WTC11 (cell line): ENCODE measurements at regions not wholly inside any gene's neighbourhood (a gene's known extent, or its start where the extent isn't known, plus 50 kb on each side); places are given as distances from the start of the nearest gene placed in this dataset.

Experiments used
- ATAC-seq: fragments of 200-7000 bp; cut with Tn5 transposase; 2 replicates; pipeline ENCODE4 v1.10.0; 2021; ENCODE audit warnings: mild to moderate bottlenecking, moderate library complexity
- CTCF ChIA-PET: fragments of 300-600 bp; sonication (Branson Sonifier 250); formaldehyde crosslinking; loops from one replicate; lab custom pipeline; 2021; ENCODE audit warnings: antibody characterized with exemption; lab: Charles Lee
- POLR2A ChIA-PET: fragments of 350-600 bp; sonication (Branson Sonifier 250); formaldehyde crosslinking; loops from one replicate; lab custom pipeline; 2021; ENCODE audit warnings: antibody characterized with exemption; lab: Charles Lee
- DNase-seq: peaks from one replicate; pipeline ENCODE4 v3.0.0; 2021; ENCODE audit warnings: low spot score
- H3K27ac Mint-ChIP-seq: 2 replicates; pipeline ENCODE4 v1.8.0; 2021; ENCODE audit warnings: mixed read lengths
- H3K27me3 Mint-ChIP-seq: 2 replicates; pipeline ENCODE4 v1.8.0; 2021; ENCODE audit warnings: low read depth, mild to moderate bottlenecking, moderate library complexity, mixed read lengths
- H3K36me3 Mint-ChIP-seq: 2 replicates; pipeline ENCODE4 v1.8.0; 2021; ENCODE audit warnings: mixed read lengths
- H3K4me1 Mint-ChIP-seq: 2 replicates; pipeline ENCODE4 v1.8.0; 2022; ENCODE audit warnings: mixed read lengths
- H3K4me3 Mint-ChIP-seq: 2 replicates; pipeline ENCODE4 v1.8.0; 2021; ENCODE audit warnings: mild to moderate bottlenecking, moderate library complexity, mixed read lengths
- H3K9me3 Mint-ChIP-seq: 2 replicates; pipeline ENCODE4 v1.8.0; 2021; ENCODE audit warnings: mixed read lengths
- ATF1 ChIP-seq: sonication (generic); formaldehyde crosslinking; IDR thresholded peaks from 2 replicates; pipeline ENCODE4 v1.8.1; 2023; ENCODE audit warnings: mild to moderate bottlenecking, moderate library complexity, missing genetic modification reagents
- CREM ChIP-seq: sonication (generic); formaldehyde crosslinking; IDR thresholded peaks from 2 replicates; pipeline ENCODE4 v1.8.1; 2022; ENCODE audit warnings: mild to moderate bottlenecking, missing genetic modification reagents, moderate library complexity
- ELF4 ChIP-seq: sonication (generic); formaldehyde crosslinking; IDR thresholded peaks from 2 replicates; pipeline ENCODE4 v1.8.1; 2022; ENCODE audit warnings: low read depth, mild to moderate bottlenecking, moderate library complexity, missing genetic modification reagents
- EMX1 ChIP-seq: fragments of 250-450 bp; sonication (Bioruptor Pico); IDR thresholded peaks from 2 replicates; pipeline ENCODE4 v1.8.0; 2021; ENCODE audit warnings: mild to moderate bottlenecking
- ETV6 ChIP-seq: sonication (generic); formaldehyde crosslinking; IDR thresholded peaks from 2 replicates; pipeline ENCODE4 v1.8.1; 2022; ENCODE audit warnings: mild to moderate bottlenecking, missing genetic modification reagents
- HMGA2 ChIP-seq: fragments of 250-450 bp; sonication (Bioruptor Pico); IDR thresholded peaks from 2 replicates; pipeline ENCODE4 v1.4.0; 2021; ENCODE audit warnings: mild to moderate bottlenecking, moderate library complexity
- JUN ChIP-seq: sonication (generic); formaldehyde crosslinking; IDR thresholded peaks from 2 replicates; pipeline ENCODE4 v1.8.0; 2023; ENCODE audit warnings: mild to moderate bottlenecking, missing genetic modification reagents
- KAT7 ChIP-seq: sonication (generic); formaldehyde crosslinking; IDR thresholded peaks from 2 replicates; pipeline ENCODE4 v1.8.1; 2023; ENCODE audit warnings: missing genetic modification reagents, mild to moderate bottlenecking, borderline replicate concordance
- MYBL2 ChIP-seq: sonication (generic); formaldehyde crosslinking; IDR thresholded peaks from 2 replicates; pipeline ENCODE4 v1.8.1; 2023; ENCODE audit warnings: mild to moderate bottlenecking, moderate library complexity, missing genetic modification reagents
- NR3C1 ChIP-seq: sonication (generic); formaldehyde crosslinking; conservative IDR thresholded peaks from 2 replicates; pipeline ENCODE4 v1.8.1; 2023; ENCODE audit warnings: low read depth, mild to moderate bottlenecking, missing genetic modification reagents
- SMAD3 ChIP-seq: sonication (generic); formaldehyde crosslinking; IDR thresholded peaks from 2 replicates; pipeline ENCODE4 v1.8.0; 2022; ENCODE audit warnings: missing genetic modification reagents, mild to moderate bottlenecking, borderline replicate concordance
- TEAD1 ChIP-seq: sonication (generic); formaldehyde crosslinking; IDR thresholded peaks from 2 replicates; pipeline ENCODE4 v1.8.0; 2022; ENCODE audit warnings: mild to moderate bottlenecking, missing genetic modification reagents
- TEAD4 ChIP-seq: sonication (generic); formaldehyde crosslinking; IDR thresholded peaks from 2 replicates; pipeline ENCODE4 v1.8.0; 2022; ENCODE audit warnings: mild to moderate bottlenecking, missing genetic modification reagents
- TP53 ChIP-seq: sonication (generic); formaldehyde crosslinking; IDR thresholded peaks from 2 replicates; pipeline ENCODE4 v1.8.1; 2023; ENCODE audit warnings: mild to moderate bottlenecking, missing genetic modification reagents
- ZNF138 ChIP-seq: sonication (generic); formaldehyde crosslinking; conservative IDR thresholded peaks from 2 replicates; pipeline ENCODE4 v1.8.1; 2022; ENCODE audit warnings: mild to moderate bottlenecking, moderate library complexity, missing genetic modification reagents
- ZNF263 ChIP-seq: sonication (generic); formaldehyde crosslinking; IDR thresholded peaks from 2 replicates; pipeline ENCODE4 v1.8.1; 2022; ENCODE audit warnings: low read depth, mild to moderate bottlenecking, moderate library complexity, missing genetic modification reagents
- ZNF425 ChIP-seq: fragments of 250-450 bp; sonication (Bioruptor Pico); conservative IDR thresholded peaks from 2 replicates; pipeline ENCODE4 v1.9.0; 2021; ENCODE audit warnings: mild to moderate bottlenecking
- ZNF512 ChIP-seq: sonication (generic); formaldehyde crosslinking; IDR thresholded peaks from 2 replicates; pipeline ENCODE4 v1.8.1; 2022; ENCODE audit warnings: missing genetic modification reagents, borderline replicate concordance
- TF ChIP-seq, protein P1 (sequence below): sonication (generic); formaldehyde crosslinking; IDR thresholded peaks from 2 replicates; pipeline ENCODE4 v1.8.1; 2023; ENCODE audit warnings: mild to moderate bottlenecking, missing genetic modification reagents, moderate library complexity
- TF ChIP-seq, protein P2 (sequence below): sonication (generic); formaldehyde crosslinking; IDR thresholded peaks from 2 replicates; pipeline ENCODE4 v1.8.1; 2023; ENCODE audit warnings: mild to moderate bottlenecking, missing genetic modification reagents

- ChIA-PET POLR2A (no interaction called here), CTCF (no interaction called here)
- Mint-ChIP-seq H3K36me3 (no peaks in the 10 kb centered on the region), H3K27ac (peak overlapping the region; percentile 17; the same call in 1 of the 2 replicates), H3K4me1 (no peaks in the 10 kb centered on the region), H3K27me3 (no peaks in the 10 kb centered on the region), H3K9me3 (no peaks in the 10 kb centered on the region)
- peak; percentile 30; the same call in 1 of the 2 replicates for ATAC-seq
- DNase-seq: no peak
- TF ChIP-seq TP53 (no peak), ELF4 (CRISPR knock-in tag) (no peak), CREM (CRISPR knock-in tag) (no peak), ATF1 (CRISPR knock-in tag) (no peak)
- TF ChIP-seq, all 79 proteins: peak for 0
- no peak overlapping the region for H3K4me3 Mint-ChIP-seq
Measured at GRCh38 chr4:180197471-180197870, 2045.7 kb upstream of the TENM3 start.

DNA sequence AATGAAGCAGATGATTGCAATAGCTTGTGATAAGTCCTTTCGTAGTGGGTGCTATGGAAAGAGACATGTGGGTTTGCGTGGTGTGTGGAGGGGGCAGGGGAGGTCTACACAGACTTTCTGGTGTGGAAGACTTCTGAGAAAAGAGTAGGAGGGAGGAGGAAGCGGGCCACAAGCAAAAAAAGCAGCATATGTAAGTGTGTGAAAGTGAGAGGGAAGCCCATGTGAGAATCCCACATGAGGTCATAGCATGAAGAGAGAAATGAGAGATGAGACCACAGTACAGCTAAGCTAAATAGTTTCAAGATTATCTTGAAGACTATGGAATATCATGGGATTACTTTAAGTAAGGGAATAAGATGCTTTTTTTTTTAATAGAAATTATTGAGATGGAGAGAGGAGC, 2039.9 kb upstream of the TENM3 start:
- ChIA-PET POLR2A (no interaction called here), CTCF (no interaction called here)
- ATAC-seq: no peak
- no peak for DNase-seq
- no peak for TF ChIP-seq ZNF263
- no peak for TF ChIP-seq TEAD1
- TF ChIP-seq KAT7 (CRISPR knock-in tag): no peak
- Mint-ChIP-seq H3K27ac (0 out of 2 replicates have a peak overlapping the region, but pooled peaks have one; percentile 1), H3K36me3 (no peaks in the 10 kb centered on the region), H3K4me1 (peaks cover 5% of the 10 kb centered on the region), H3K4me3 (no peak overlapping the region), H3K27me3 (no peaks in the 10 kb centered on the region), H3K9me3 (no peaks in the 10 kb centered on the region)

DNA sequence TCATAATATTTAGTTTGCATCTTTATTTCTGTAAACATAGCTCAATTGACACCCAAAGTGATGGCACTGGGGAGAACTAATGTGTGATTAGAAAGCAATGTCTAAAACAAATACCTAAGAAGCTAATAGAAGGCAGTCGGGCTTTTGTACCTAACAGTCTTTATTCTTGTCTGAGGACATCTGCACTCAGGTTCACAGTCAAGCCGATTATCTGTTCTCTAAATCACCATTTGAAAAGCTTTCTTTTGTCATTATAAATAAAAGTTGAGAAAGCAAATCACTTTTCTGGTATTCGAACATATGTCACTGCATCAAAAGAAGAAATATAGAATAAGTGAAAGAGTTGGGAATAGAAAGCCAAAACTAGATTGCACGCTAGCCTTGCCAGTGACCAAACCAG, 2037.9 kb upstream of the TENM3 start:
- Mint-ChIP-seq H3K9me3 (no peaks in the 10 kb centered on the region), H3K4me1 (peaks cover 5% of the 10 kb centered on the region), H3K27ac (no peak overlapping the region), H3K36me3 (no peaks in the 10 kb centered on the region), H3K4me3 (no peak overlapping the region), H3K27me3 (no peaks in the 10 kb centered on the region)
- ChIA-PET POLR2A (no interaction called here), CTCF (no interaction called here)
- DNase-seq: no peak
- no peak; the same call in 1 of the 2 replicates for ATAC-seq
- TF ChIP-seq EMX1 (no peak), ZNF512 (CRISPR knock-in tag) (no peak)

DNA sequence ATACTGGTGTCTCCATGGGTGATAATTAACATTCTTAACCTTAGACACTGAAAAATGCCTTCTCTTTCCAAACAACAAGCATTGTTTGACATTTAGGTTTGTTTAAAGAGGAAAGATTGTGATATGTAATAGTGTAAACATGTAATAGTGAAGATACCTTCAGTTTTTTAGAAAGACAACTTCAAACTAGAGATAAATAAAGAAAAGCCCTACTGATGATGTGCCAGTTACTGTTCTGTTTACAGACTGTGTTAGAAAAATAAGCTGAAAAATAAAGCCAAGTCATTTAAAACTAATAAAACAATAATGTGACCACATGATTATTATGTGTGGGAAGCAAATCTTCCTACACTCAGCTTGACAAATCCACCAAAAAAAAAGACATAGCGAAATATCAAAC, 2035.3 kb upstream of the TENM3 start:
- H3K27ac Mint-ChIP-seq: no peak overlapping the region
- CTCF ChIA-PET: no interaction called here
- TF ChIP-seq HMGA2 (CRISPR knock-in tag) (no peak), SMAD3 (CRISPR knock-in tag) (no peak), ZNF425 (no peak), TEAD4 (CRISPR knock-in tag) (no peak), ETV6 (no peak), JUN (CRISPR knock-in tag) (no peak), ZNF263 (no peak), ZNF138 (CRISPR knock-in tag) (no peak), MYBL2 (CRISPR knock-in tag) (no peak), NR3C1 (no peak)
- TF ChIP-seq, protein P1, sequence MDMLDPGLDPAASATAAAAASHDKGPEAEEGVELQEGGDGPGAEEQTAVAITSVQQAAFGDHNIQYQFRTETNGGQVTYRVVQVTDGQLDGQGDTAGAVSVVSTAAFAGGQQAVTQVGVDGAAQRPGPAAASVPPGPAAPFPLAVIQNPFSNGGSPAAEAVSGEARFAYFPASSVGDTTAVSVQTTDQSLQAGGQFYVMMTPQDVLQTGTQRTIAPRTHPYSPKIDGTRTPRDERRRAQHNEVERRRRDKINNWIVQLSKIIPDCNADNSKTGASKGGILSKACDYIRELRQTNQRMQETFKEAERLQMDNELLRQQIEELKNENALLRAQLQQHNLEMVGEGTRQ: no peak
- TF ChIP-seq, protein P2, sequence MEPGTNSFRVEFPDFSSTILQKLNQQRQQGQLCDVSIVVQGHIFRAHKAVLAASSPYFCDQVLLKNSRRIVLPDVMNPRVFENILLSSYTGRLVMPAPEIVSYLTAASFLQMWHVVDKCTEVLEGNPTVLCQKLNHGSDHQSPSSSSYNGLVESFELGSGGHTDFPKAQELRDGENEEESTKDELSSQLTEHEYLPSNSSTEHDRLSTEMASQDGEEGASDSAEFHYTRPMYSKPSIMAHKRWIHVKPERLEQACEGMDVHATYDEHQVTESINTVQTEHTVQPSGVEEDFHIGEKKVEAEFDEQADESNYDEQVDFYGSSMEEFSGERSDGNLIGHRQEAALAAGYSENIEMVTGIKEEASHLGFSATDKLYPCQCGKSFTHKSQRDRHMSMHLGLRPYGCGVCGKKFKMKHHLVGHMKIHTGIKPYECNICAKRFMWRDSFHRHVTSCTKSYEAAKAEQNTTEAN (CRISPR knock-in tag): no peak
- TF ChIP-seq, all 79 proteins: peak for 0
- Mint-ChIP-seq H3K36me3 (no peaks in the 10 kb centered on the region), H3K27me3 (no peaks in the 10 kb centered on the region), H3K4me3 (no peak overlapping the region), H3K4me1 (peaks cover 5% of the 10 kb centered on the region), H3K9me3 (no peaks in the 10 kb centered on the region)
- POLR2A ChIA-PET: no interaction called here
- no peak for ATAC-seq
- DNase-seq: no peak
